ENCODE measurements at regions not wholly inside any gene's neighbourhood (a gene's known extent, or its start where the extent isn't known, plus 50 kb on each side); places are given as distances from the start of the nearest gene placed in this dataset.

- TF ChIP-seq TAF1 (IDR thresholded peaks at IDR 0.05; ENCODE audit: low read depth, low read length) (no peak), POLR2A (IDR thresholded peaks at IDR 0.05; ENCODE audit: low read depth, low read length) (no peak)
Observed at GRCh38 chr3:135458541-135459322, 506.8 kb upstream of the PPP2R3A start.

All from GM12891 (cell line).